ENCODE measurements at regions not wholly inside any gene's neighbourhood (a gene's known extent, or its start where the extent isn't known, plus 50 kb on each side); places are given as distances from the start of the nearest gene placed in this dataset.

- TF ChIP-seq ZBTB7A (IDR thresholded peaks at IDR 0.05; ENCODE audit: low read depth) = no peak
- no peak for TF ChIP-seq FOXM1 (IDR thresholded peaks at IDR 0.05; ENCODE audit: borderline replicate concordance, low read depth)
- TF ChIP-seq EGR1 (IDR thresholded peaks at IDR 0.05) = no peak
- no peak for TF ChIP-seq CEBPB (IDR thresholded peaks at IDR 0.05)
- TF ChIP-seq CREB1 (IDR thresholded peaks at IDR 0.05; ENCODE audit: low read depth) = no peak
- TF ChIP-seq, protein P1, sequence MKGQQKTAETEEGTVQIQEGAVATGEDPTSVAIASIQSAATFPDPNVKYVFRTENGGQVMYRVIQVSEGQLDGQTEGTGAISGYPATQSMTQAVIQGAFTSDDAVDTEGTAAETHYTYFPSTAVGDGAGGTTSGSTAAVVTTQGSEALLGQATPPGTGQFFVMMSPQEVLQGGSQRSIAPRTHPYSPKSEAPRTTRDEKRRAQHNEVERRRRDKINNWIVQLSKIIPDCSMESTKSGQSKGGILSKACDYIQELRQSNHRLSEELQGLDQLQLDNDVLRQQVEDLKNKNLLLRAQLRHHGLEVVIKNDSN (IDR thresholded peaks at IDR 0.05) = no peak
- no peak for TF ChIP-seq NFIC (IDR thresholded peaks at IDR 0.05)
- TF ChIP-seq, protein P2, sequence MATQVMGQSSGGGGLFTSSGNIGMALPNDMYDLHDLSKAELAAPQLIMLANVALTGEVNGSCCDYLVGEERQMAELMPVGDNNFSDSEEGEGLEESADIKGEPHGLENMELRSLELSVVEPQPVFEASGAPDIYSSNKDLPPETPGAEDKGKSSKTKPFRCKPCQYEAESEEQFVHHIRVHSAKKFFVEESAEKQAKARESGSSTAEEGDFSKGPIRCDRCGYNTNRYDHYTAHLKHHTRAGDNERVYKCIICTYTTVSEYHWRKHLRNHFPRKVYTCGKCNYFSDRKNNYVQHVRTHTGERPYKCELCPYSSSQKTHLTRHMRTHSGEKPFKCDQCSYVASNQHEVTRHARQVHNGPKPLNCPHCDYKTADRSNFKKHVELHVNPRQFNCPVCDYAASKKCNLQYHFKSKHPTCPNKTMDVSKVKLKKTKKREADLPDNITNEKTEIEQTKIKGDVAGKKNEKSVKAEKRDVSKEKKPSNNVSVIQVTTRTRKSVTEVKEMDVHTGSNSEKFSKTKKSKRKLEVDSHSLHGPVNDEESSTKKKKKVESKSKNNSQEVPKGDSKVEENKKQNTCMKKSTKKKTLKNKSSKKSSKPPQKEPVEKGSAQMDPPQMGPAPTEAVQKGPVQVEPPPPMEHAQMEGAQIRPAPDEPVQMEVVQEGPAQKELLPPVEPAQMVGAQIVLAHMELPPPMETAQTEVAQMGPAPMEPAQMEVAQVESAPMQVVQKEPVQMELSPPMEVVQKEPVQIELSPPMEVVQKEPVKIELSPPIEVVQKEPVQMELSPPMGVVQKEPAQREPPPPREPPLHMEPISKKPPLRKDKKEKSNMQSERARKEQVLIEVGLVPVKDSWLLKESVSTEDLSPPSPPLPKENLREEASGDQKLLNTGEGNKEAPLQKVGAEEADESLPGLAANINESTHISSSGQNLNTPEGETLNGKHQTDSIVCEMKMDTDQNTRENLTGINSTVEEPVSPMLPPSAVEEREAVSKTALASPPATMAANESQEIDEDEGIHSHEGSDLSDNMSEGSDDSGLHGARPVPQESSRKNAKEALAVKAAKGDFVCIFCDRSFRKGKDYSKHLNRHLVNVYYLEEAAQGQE (IDR thresholded peaks at IDR 0.05; ENCODE audit: low read depth) = no peak
- no peak for TF ChIP-seq EP300 (IDR thresholded peaks at IDR 0.05; ENCODE audit: borderline replicate concordance)
- no peak for TF ChIP-seq TEAD4 (IDR thresholded peaks at IDR 0.05)
Measured at GRCh38 chr1:4916610-4917009, 262.2 kb downstream of the AJAP1 start.

DNA sequence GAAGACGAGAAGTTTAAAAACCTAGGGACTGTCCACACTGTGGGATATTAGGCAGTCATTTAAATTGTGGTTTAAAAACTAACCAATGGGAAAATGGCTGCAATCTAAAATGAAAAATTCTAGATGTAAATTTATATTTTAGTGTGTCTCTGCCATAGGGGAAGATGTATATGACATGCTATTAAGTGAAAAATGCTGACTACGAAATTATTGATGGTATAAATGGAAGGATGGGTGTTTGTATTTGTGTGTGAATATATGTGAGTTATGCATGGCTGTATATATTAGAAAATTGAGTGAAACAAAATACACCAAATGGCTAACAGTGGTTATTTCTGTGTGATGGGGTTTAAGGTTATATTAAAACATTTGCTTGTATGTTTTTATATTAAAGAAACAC lies 260.7 kb downstream of the AJAP1 start:
- TF ChIP-seq RAD21 (IDR thresholded peaks at IDR 0.05; ENCODE audit: low read depth) = no peak
- no peak for TF ChIP-seq NFIC (IDR thresholded peaks at IDR 0.05)
- TF ChIP-seq TAF1 (IDR thresholded peaks at IDR 0.05; ENCODE audit: low read depth) = no peak
- TF ChIP-seq, protein P3, sequence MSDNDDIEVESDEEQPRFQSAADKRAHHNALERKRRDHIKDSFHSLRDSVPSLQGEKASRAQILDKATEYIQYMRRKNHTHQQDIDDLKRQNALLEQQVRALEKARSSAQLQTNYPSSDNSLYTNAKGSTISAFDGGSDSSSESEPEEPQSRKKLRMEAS (IDR thresholded peaks at IDR 0.05) = no peak
- TF ChIP-seq FOXM1 (IDR thresholded peaks at IDR 0.05; ENCODE audit: borderline replicate concordance, low read depth) = no peak
- no peak for TF ChIP-seq EGR1 (IDR thresholded peaks at IDR 0.05)
- TF ChIP-seq ZBTB7A (IDR thresholded peaks at IDR 0.05; ENCODE audit: low read depth) = no peak
- TF ChIP-seq YY1 (IDR thresholded peaks at IDR 0.05; ENCODE audit: low read depth) = no peak
- no peak for TF ChIP-seq TEAD4 (IDR thresholded peaks at IDR 0.05)
- TF ChIP-seq, protein P1 (IDR thresholded peaks at IDR 0.05) = no peak
- TF ChIP-seq CREB1 (IDR thresholded peaks at IDR 0.05; ENCODE audit: low read depth) = no peak
- no peak for TF ChIP-seq TCF12 (IDR thresholded peaks at IDR 0.05; ENCODE audit: low read depth)
- TF ChIP-seq, protein P2 (IDR thresholded peaks at IDR 0.05; ENCODE audit: low read depth) = no peak
- TF ChIP-seq CEBPB (IDR thresholded peaks at IDR 0.05) = no peak
- no peak for TF ChIP-seq EP300 (IDR thresholded peaks at IDR 0.05; ENCODE audit: borderline replicate concordance)

DNA sequence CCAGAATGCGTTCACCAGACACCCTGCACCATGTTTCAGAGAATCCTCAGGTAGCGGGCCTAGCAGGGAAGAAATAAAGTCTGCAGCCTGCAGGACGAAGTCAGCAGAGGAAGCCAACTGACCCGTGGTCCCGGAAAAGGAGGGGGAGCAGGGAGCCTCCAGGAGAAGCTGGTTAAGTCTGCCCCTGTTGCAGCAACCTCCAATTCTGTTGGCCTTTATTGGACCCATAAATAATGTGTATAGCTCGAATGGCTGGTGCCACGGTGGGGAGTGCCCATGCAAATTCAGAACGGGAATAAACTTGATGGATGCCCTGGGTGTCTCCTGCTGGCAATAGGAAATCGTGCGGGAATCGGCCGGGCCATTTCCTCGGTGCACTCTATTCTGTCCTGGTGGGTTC lies 254.1 kb downstream of the AJAP1 start:
- TF ChIP-seq TAF1 (IDR thresholded peaks at IDR 0.05; ENCODE audit: low read depth) = no peak

DNA sequence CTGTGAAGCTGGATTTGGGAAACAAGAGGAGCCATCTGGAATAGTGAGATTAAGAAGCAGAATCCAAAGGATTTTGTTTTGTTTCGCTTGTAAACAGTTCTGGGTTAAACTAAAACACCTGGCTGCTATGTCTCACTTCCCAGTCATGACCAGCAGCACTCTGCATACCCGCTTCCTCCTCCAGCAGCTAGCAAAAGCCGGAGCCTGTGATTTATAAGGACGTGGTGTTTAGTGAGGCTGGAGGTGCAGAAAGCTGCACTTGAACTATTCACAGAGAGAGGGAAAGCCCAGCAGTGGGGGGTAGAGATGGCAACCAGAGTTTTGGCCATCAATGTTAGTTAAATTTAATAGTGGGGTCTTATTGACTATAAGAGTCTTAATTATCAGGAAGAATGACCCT lies 240.2 kb downstream of the AJAP1 start:
- TF ChIP-seq EP300 (IDR thresholded peaks at IDR 0.05; ENCODE audit: borderline replicate concordance) (no peak), ZBTB7A (IDR thresholded peaks at IDR 0.05; ENCODE audit: low read depth) (no peak), NFIC (IDR thresholded peaks at IDR 0.05) (no peak), FOXM1 (IDR thresholded peaks at IDR 0.05; ENCODE audit: borderline replicate concordance, low read depth) (no peak), TCF12 (IDR thresholded peaks at IDR 0.05; ENCODE audit: low read depth) (no peak), TEAD4 (IDR thresholded peaks at IDR 0.05) (no peak), RAD21 (IDR thresholded peaks at IDR 0.05; ENCODE audit: low read depth) (no peak), TAF1 (IDR thresholded peaks at IDR 0.05; ENCODE audit: low read depth) (no peak), CREB1 (IDR thresholded peaks at IDR 0.05; ENCODE audit: low read depth) (no peak)
- TF ChIP-seq, protein P1 (IDR thresholded peaks at IDR 0.05) = no peak
- TF ChIP-seq, protein P2 (IDR thresholded peaks at IDR 0.05; ENCODE audit: low read depth) = no peak

GRCh38 chr1:4880626-4881025 lies 226.2 kb downstream of the AJAP1 start:
- TF ChIP-seq ZBTB7A (IDR thresholded peaks at IDR 0.05; ENCODE audit: low read depth) (no peak), FOXM1 (IDR thresholded peaks at IDR 0.05; ENCODE audit: borderline replicate concordance, low read depth) (no peak), CEBPB (IDR thresholded peaks at IDR 0.05) (no peak), EGR1 (IDR thresholded peaks at IDR 0.05) (no peak), TCF12 (IDR thresholded peaks at IDR 0.05; ENCODE audit: low read depth) (no peak)

Data from Ishikawa (cell line).